ENCODE measurements at regions not wholly inside any gene's neighbourhood (a gene's known extent, or its start where the extent isn't known, plus 50 kb on each side); places are given as distances from the start of the nearest gene placed in this dataset.

DNA sequence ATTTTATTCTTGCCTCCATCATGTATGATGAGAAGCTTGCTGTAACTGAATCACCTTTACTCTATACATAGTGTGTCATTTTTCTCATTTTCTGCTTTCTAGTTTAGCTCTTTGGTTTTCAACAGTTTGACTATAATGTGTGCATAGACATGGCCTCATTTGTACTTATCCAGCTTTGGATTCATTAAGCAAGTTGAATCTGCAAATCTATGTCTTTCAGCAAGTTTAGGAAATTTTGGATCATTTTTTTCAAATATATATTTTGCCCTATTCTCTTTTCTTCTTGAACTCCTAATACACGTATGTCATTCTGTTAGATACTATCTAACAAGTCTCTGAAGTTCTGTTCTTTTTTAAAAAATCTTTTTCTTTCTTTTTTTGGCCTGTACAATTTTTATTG, 57.8 kb downstream of the PRLHR start:
- ATAC-seq (no peak), DNase-seq (no peak)
- 78% methylated on average over 1 of the region's 1 CpG for WGBS
- no peak overlapping the region for H3K4me3 ChIP-seq (ENCODE audit: low read length)
- H3K27me3 ChIP-seq (ENCODE audit: control insufficient read depth, insufficient read depth): no peaks in the 10 kb centered on the region
- no peaks in the 10 kb centered on the region for H3K4me1 ChIP-seq (ENCODE audit: control insufficient read depth, insufficient read depth, low read length)
- no peak overlapping the region for H3K27ac ChIP-seq (ENCODE audit: low read length)
- H3K9me3 ChIP-seq (ENCODE audit: control insufficient read depth, low read length): no peaks in the 10 kb centered on the region
- intact Hi-C loops (cut with DNase I): no loop called here

DNA sequence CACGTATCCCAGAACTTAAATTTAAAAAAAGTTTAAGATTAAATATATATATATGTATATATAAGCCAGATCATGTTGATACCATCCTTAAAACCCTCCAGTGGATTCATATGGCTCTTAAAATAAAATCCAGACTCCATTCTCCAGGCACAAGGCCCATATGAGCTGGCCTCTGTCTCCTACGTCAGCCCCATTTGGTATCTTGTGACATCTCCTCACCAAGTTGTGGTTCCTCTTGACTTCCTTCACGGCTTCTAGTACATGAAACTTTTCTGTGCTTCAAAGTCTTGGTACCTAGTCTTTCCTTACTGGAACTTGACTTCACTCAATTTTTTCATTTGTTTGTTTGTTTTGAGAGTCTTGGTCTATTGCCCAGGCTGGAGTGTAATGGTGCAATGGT, 61.3 kb downstream of the PRLHR start:
- WGBS: 82% methylated on average over 3 of the region's 3 CpGs
- no peaks in the 10 kb centered on the region for H3K27me3 ChIP-seq (ENCODE audit: control insufficient read depth, insufficient read depth)
- no peaks in the 10 kb centered on the region for H3K4me1 ChIP-seq (ENCODE audit: control insufficient read depth, insufficient read depth, low read length)
- no peak for DNase-seq
- H3K4me3 ChIP-seq (ENCODE audit: low read length): no peak overlapping the region
- ATAC-seq: no peak
- no peaks in the 10 kb centered on the region for H3K9me3 ChIP-seq (ENCODE audit: control insufficient read depth, low read length)
- H3K27ac ChIP-seq (ENCODE audit: low read length): no peak overlapping the region
- intact Hi-C loops (cut with DNase I): no loop called here

DNA sequence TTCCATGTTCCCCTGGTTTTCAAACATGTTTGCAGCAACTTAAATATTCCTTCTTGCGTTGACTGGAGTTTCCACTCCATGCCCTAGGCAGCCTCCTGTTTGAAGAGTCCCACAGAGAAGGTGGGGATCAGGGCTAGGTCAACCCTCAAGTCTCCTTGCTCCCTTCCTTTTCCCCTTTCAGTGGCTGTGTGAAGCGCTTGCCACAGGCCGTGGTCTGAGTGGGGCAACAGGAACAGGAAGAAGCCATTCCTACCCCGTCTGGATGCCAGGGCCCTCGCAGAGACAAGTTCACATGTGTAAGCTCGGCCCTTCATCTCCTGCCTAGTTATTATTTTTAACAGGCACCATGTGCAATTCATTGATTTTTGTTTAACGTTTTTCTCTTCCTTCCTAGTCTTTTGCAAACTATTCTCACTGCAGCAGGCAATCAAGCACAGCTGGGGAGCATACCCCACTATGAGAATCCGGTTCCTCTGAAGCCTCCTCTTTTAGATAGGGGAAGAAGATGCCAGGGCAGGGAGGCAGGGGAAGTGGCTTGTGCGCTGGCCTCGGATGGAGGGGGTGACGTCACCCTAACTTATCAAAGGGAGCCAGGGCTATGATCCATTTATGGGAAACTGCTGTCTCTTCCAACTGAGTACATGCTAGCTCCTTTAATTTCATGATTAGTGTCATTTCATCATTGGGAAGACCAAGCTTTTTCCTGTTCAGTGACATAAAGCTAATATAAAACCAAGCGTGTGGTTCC, 64.2 kb downstream of the PRLHR start:
- Histone ChIP-seq H3K4me1 (ENCODE audit: control insufficient read depth, insufficient read depth, low read length) (no peaks in the 10 kb centered on the region), H3K4me3 (ENCODE audit: low read length) (no peak overlapping the region), H3K27ac (ENCODE audit: low read length) (no peak overlapping the region), H3K27me3 (ENCODE audit: control insufficient read depth, insufficient read depth) (no peaks in the 10 kb centered on the region), H3K9me3 (ENCODE audit: control insufficient read depth, low read length) (no peaks in the 10 kb centered on the region)
- ATAC-seq (peak; percentile 51 to 59), DNase-seq (peak; percentile 40 to 67 (median 67))
- intact Hi-C loops (cut with DNase I): no loop called here
- WGBS: 58% methylated on average over 12 of the region's 12 CpGs

DNA sequence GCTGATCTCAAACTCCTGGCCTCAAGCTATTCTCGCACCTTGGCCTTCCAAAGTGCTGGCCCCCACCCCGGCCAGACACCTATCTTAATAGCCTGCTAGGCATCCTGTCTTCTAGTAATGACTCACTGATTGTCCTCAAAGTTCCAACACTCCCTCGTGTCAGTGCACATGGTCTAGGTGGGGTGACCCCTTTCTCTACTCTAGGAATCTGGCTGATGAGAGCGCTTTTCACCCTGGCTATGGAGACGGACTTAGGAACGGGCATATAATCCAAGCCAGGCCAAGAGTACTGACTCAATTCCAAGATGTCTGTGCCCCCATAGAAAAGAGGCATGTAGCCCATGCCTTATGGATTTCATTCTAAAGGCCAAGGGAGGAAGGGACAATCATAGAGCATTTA, 67.0 kb downstream of the PRLHR start:
- H3K4me1 ChIP-seq (ENCODE audit: control insufficient read depth, insufficient read depth, low read length): no peaks in the 10 kb centered on the region
- H3K4me3 ChIP-seq (ENCODE audit: low read length): no peak overlapping the region
- DNase-seq: no peak
- intact Hi-C loops (cut with DNase I): no loop called here
- no peak for ATAC-seq
- H3K27me3 ChIP-seq (ENCODE audit: control insufficient read depth, insufficient read depth): no peaks in the 10 kb centered on the region
- H3K27ac ChIP-seq (ENCODE audit: low read length): no peak overlapping the region
- WGBS: 81% methylated on average over 6 of the region's 6 CpGs
- no peaks in the 10 kb centered on the region for H3K9me3 ChIP-seq (ENCODE audit: control insufficient read depth, low read length)

DNA sequence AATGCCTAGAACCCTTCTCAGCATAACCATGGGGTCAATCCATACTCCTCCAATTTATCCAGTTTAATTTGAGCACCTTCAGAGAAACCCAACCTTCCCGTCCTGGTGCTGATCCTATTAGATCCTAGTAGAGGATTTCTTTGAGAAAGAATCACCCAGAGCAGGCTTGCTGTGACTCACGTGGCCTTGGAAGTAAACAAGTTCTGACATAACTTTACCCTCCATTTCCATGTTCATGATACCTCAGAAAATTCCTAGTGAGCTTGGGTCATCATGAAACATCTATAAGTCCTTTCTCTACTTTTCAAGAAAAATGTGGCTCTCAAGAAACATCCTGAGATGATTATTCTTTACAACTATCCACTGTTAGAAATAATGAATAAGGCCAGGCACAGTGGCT, 71.7 kb downstream of the PRLHR start:
- ATAC-seq (no peak), DNase-seq (no peak)
- Histone ChIP-seq H3K9me3 (ENCODE audit: control insufficient read depth, low read length) (no peaks in the 10 kb centered on the region), H3K27ac (ENCODE audit: low read length) (no peak overlapping the region), H3K4me3 (ENCODE audit: low read length) (no peak overlapping the region), H3K4me1 (ENCODE audit: control insufficient read depth, insufficient read depth, low read length) (no peaks in the 10 kb centered on the region), H3K27me3 (ENCODE audit: control insufficient read depth, insufficient read depth) (no peaks in the 10 kb centered on the region)
- intact Hi-C loops (cut with DNase I): no loop called here
- WGBS: 70% methylated on average over 2 of the region's 2 CpGs

DNA sequence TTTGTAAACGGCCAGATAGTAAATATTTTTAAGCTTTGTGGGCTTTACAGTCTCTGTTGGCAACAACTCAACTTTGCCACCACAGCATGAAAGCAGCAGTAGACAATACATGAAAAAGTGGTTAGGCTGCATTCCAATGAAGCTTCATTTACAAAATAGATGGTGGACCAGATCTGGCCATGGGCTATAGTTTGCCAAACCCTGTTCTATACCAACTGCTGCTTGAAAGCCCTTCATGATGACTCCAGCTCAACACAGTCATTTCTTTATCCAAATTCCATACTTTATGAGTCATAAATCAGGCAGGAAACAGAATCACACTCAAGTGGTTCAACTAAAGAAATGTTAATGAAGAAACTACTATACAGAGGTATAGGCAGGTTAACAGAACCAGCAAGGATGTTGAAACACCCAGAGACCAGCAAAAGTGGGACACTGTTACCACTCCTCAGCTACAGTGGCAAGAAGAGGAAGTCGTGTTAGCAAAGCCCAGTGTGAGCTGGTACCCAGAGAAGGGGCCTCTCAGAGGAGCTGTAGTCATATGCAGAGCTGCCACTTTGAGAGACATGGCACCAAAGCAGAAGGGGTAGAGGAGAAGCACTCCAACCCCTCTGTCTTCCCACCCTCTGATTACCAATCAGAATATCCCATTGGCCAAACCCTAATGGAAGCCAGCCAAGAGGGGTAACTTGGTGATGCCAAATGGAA, 72.5 kb downstream of the PRLHR start:
- Histone ChIP-seq H3K4me1 (ENCODE audit: control insufficient read depth, insufficient read depth, low read length) (no peaks in the 10 kb centered on the region), H3K27ac (ENCODE audit: low read length) (no peak overlapping the region), H3K9me3 (ENCODE audit: control insufficient read depth, low read length) (no peaks in the 10 kb centered on the region), H3K27me3 (ENCODE audit: control insufficient read depth, insufficient read depth) (no peaks in the 10 kb centered on the region), H3K4me3 (ENCODE audit: low read length) (no peak overlapping the region)
- DNase-seq (no peak), ATAC-seq (no peak)
- 48% methylated on average over 2 of the region's 2 CpGs for WGBS
- intact Hi-C loops (cut with DNase I): no loop called here

DNA sequence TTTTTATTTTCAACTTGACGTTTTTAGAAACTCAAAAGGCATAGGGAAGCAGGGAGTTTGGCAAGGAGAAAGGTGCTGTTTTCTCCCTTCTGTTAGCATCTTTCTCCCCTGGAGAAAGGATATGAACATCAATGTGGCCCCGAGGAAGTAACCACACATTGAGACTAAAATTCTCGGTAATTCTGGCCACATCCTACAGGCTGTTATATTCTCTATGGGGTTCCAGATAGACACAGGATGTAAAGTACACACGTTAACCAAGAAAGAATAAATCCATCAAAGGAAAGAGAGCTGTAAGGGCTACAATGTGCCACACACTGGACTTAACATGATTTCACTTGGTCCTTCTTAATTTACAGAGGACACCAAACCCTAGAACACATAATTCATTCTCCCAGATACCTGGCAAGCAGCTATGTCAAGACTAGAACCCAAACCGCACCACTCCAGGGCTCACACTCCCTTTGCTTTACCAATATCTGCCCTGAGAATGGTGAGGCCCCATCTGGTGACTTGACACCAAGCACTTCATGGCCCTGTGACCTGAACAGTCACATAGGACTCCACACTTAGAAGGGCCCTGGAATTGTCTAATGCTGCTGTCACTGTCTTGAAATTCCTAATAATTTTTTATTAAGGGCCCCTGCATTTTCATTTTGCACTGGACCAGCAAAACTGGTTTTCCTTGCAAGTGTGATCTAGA, 73.9 kb downstream of the PRLHR start:
- 79% methylated on average over 5 of the region's 5 CpGs for WGBS

DNA sequence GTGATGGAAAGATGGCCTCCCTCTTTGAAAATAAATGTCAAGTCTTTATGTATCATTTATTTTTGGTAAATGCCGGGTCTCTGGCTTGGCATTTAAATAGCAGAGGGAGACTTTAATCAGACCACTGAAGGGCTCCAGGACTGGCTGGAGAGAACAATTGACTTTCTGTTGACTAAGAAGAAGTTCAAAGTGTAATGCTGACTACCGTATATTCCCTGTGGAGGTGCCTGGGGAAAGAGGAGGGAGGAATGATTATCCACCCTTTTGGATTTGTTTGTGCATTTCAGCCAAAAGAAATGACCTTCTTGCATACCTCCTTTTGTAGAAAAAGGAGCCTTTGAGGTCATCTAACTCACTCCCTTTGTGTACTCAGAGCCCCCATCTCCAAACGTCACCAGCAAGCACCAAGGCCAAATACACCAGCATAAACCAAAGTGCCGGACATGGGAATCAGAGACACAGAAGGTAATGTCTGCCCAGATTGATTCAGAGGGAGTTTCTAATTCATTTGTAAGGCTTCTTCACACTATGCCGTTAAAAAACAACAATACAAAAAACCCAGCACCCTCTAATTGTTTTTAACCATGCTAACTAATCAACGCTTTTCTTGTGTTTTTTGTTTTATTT, 75.2 kb downstream of the PRLHR start:
- 83% methylated on average over 6 of the region's 6 CpGs for WGBS
- Histone ChIP-seq H3K4me1 (ENCODE audit: control insufficient read depth, insufficient read depth, low read length) (no peaks in the 10 kb centered on the region), H3K4me3 (ENCODE audit: low read length) (no peak overlapping the region), H3K27ac (ENCODE audit: low read length) (no peak overlapping the region), H3K27me3 (ENCODE audit: control insufficient read depth, insufficient read depth) (no peaks in the 10 kb centered on the region), H3K9me3 (ENCODE audit: control insufficient read depth, low read length) (no peaks in the 10 kb centered on the region)
- DNase-seq (no peak), ATAC-seq (no peak)
- intact Hi-C loops (cut with DNase I): no loop called here

More for the DNA sequence above, 73.9 kb downstream of the PRLHR start:
- H3K27me3 ChIP-seq (ENCODE audit: control insufficient read depth, insufficient read depth): no peaks in the 10 kb centered on the region
- intact Hi-C loops (cut with DNase I): no loop called here
- no peaks in the 10 kb centered on the region for H3K4me1 ChIP-seq (ENCODE audit: control insufficient read depth, insufficient read depth, low read length)
- ATAC-seq: no peak
- DNase-seq: no peak
- H3K4me3 ChIP-seq (ENCODE audit: low read length): no peak overlapping the region
- no peaks in the 10 kb centered on the region for H3K9me3 ChIP-seq (ENCODE audit: control insufficient read depth, low read length)
- H3K27ac ChIP-seq (ENCODE audit: low read length): no peak overlapping the region

DNA sequence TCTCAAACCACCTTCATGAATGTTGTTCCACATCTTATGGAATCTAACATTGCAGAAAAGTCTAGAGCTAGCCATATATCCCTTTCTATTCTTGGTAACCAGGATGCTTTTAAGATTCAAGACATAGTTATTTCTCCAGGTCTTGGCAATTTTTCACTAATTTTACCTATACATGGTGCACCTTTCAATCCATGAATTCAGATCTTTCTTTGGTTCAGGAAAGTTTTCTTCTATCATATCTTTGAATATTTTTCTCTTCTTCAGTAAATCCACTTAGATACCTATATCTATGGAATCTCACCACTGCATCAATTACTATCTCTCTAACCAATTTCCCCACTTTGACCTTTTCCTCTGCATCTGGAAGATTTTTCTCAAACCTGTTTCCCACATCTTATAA, 77.4 kb downstream of the PRLHR start:
- no peak overlapping the region for H3K27ac ChIP-seq (ENCODE audit: low read length)
- ATAC-seq: no peak

DNA sequence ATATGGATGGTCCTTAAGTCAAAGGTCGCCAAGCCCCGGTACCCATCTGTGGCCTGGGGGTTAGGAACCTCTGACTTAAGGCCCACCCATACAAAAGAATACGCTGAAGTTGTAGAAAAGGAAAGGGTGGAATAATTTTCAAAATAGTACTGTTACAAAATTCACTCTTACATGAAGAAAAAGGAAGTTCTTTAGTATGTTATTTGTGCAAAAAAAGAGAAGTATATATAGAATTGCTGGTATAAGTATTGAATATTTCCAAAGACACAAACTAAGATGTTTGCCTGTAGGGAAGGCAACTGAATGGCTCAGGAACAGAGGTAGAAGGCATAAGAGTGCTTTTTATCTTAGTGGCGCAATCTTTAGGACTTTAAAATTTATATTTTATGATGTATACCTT, 78.7 kb downstream of the PRLHR start:
- no peak overlapping the region for H3K4me3 ChIP-seq (ENCODE audit: low read length)
- WGBS: 79% methylated on average over 4 of the region's 4 CpGs
- no peaks in the 10 kb centered on the region for H3K4me1 ChIP-seq (ENCODE audit: control insufficient read depth, insufficient read depth, low read length)
- no peaks in the 10 kb centered on the region for H3K9me3 ChIP-seq (ENCODE audit: control insufficient read depth, low read length)
- ATAC-seq (no peak), DNase-seq (no peak)
- intact Hi-C loops (cut with DNase I): no loop called here
- no peaks in the 10 kb centered on the region for H3K27me3 ChIP-seq (ENCODE audit: control insufficient read depth, insufficient read depth)
- no peak overlapping the region for H3K27ac ChIP-seq (ENCODE audit: low read length)

More for the DNA sequence above, 77.4 kb downstream of the PRLHR start:
- Histone ChIP-seq H3K4me3 (ENCODE audit: low read length) (no peak overlapping the region), H3K9me3 (ENCODE audit: control insufficient read depth, low read length) (no peaks in the 10 kb centered on the region), H3K27me3 (ENCODE audit: control insufficient read depth, insufficient read depth) (no peaks in the 10 kb centered on the region), H3K4me1 (ENCODE audit: control insufficient read depth, insufficient read depth, low read length) (no peaks in the 10 kb centered on the region)
- DNase-seq: no peak
- intact Hi-C loops (cut with DNase I): no loop called here

DNA sequence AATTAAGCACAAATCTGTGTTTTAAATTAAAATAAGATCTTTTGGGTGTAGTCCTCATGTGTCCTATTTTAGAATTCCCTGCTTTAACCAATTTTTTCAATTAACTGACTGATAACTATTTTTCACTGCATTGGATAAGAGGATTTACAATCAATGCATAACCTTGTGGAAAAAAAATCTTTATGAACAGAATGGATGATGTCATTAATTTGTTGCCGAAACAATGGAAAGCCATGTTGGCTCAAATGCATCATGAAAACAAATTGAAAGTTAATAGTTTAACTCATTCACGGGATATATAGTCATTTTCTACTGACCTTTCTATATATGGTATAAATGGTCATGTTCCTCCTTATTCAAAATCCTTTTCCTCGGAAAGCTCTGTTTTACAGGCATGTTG, 82.3 kb downstream of the PRLHR start:
- no peak for ATAC-seq

More for the DNA sequence above, 82.3 kb downstream of the PRLHR start:
- Histone ChIP-seq H3K9me3 (ENCODE audit: control insufficient read depth, low read length) (no peaks in the 10 kb centered on the region), H3K27ac (ENCODE audit: low read length) (no peak overlapping the region), H3K4me1 (ENCODE audit: control insufficient read depth, insufficient read depth, low read length) (no peaks in the 10 kb centered on the region), H3K4me3 (ENCODE audit: low read length) (no peak overlapping the region), H3K27me3 (ENCODE audit: control insufficient read depth, insufficient read depth) (no peaks in the 10 kb centered on the region)
- intact Hi-C loops (cut with DNase I): no loop called here
- DNase-seq: no peak
- WGBS: 82% methylated on average over 3 of the region's 3 CpGs

Measured in right cardiac atrium (tissue), 5 donors.